ENCODE measurements at regions not wholly inside any gene's neighbourhood (a gene's known extent, or its start where the extent isn't known, plus 50 kb on each side); places are given as distances from the start of the nearest gene placed in this dataset.
"Not testable (repeated sequence)": the region's sequence is repeated elsewhere in the genome, so short reads cannot be mapped to it uniquely, and the experiment has no call there.

GRCh38 chr12:63450334-63450733, 218.0 kb downstream of the DPY19L2 start:
- H3K27ac Mint-ChIP-seq: no peak overlapping the region
- no peak for DNase-seq
- H3K9me3 Mint-ChIP-seq: no peaks in the 10 kb centered on the region
- no peaks in the 10 kb centered on the region for H3K27me3 Mint-ChIP-seq (ENCODE audit: low read depth, poor library complexity)
- no peak for TF ChIP-seq CTCF (IDR thresholded peaks at IDR 0.05)
- H3K4me3 Mint-ChIP-seq: no peak overlapping the region
- H3K4me1 Mint-ChIP-seq: no peaks in the 10 kb centered on the region
- no peaks in the 10 kb centered on the region for H3K36me3 Mint-ChIP-seq (ENCODE audit: low read depth)

GRCh38 chr12:63445224-63445880, 222.9 kb downstream of the DPY19L2 start:
- Mint-ChIP-seq H3K27ac (no peak overlapping the region), H3K9me3 (no peaks in the 10 kb centered on the region), H3K36me3 (ENCODE audit: low read depth) (no peaks in the 10 kb centered on the region), H3K27me3 (ENCODE audit: low read depth, poor library complexity) (peaks cover 7% of the 10 kb centered on the region), H3K4me3 (no peak overlapping the region), H3K4me1 (peaks cover under 1% of the 10 kb centered on the region)
- TF ChIP-seq CTCF (IDR thresholded peaks at IDR 0.05): no peak
- DNase-seq: no peak

GRCh38 chr12:63440048-63440447, 228.2 kb downstream of the DPY19L2 start:
- DNase-seq: no peak
- H3K27ac Mint-ChIP-seq: peak overlapping the region; percentile 6
- H3K9me3 Mint-ChIP-seq: peaks cover 16% of the 10 kb centered on the region
- no peak for TF ChIP-seq CTCF (IDR thresholded peaks at IDR 0.05)
- peaks cover 10% of the 10 kb centered on the region for H3K4me1 Mint-ChIP-seq
- peaks cover 7% of the 10 kb centered on the region for H3K27me3 Mint-ChIP-seq (ENCODE audit: low read depth, poor library complexity)
- no peak overlapping the region for H3K4me3 Mint-ChIP-seq
- H3K36me3 Mint-ChIP-seq (ENCODE audit: low read depth): no peaks in the 10 kb centered on the region

- not testable (repeated sequence) for DNase-seq; H3K27ac Mint-ChIP-seq; H3K27me3 Mint-ChIP-seq (ENCODE audit: low read depth, poor library complexity); H3K36me3 Mint-ChIP-seq (ENCODE audit: low read depth); H3K4me3 Mint-ChIP-seq; H3K4me1 Mint-ChIP-seq
- H3K9me3 Mint-ChIP-seq: peaks cover 32% of the 10 kb centered on the region
Measured at GRCh38 chr12:63434384-63434783, 233.9 kb downstream of the DPY19L2 start.

- H3K4me1 Mint-ChIP-seq; H3K36me3 Mint-ChIP-seq (ENCODE audit: low read depth); DNase-seq; H3K27me3 Mint-ChIP-seq (ENCODE audit: low read depth, poor library complexity); H3K4me3 Mint-ChIP-seq; H3K27ac Mint-ChIP-seq; H3K9me3 Mint-ChIP-seq: not testable (repeated sequence)
Measured at GRCh38 chr12:63427969-63428368, 240.3 kb downstream of the DPY19L2 start.

GRCh38 chr12:63427029-63427428, 241.3 kb downstream of the DPY19L2 start:
- DNase-seq; H3K4me1 Mint-ChIP-seq; H3K4me3 Mint-ChIP-seq; H3K27ac Mint-ChIP-seq; H3K36me3 Mint-ChIP-seq (ENCODE audit: low read depth); H3K9me3 Mint-ChIP-seq; H3K27me3 Mint-ChIP-seq (ENCODE audit: low read depth, poor library complexity): not testable (repeated sequence)

GRCh38 chr12:63424671-63425070, 243.6 kb downstream of the DPY19L2 start:
- DNase-seq: no peak
- H3K9me3 Mint-ChIP-seq: peaks cover 29% of the 10 kb centered on the region
- no peaks in the 10 kb centered on the region for H3K27me3 Mint-ChIP-seq (ENCODE audit: low read depth, poor library complexity)
- no peak overlapping the region for H3K4me3 Mint-ChIP-seq
- no peaks in the 10 kb centered on the region for H3K36me3 Mint-ChIP-seq (ENCODE audit: low read depth)
- no peak overlapping the region for H3K27ac Mint-ChIP-seq
- TF ChIP-seq CTCF (IDR thresholded peaks at IDR 0.05): no peak
- no peaks in the 10 kb centered on the region for H3K4me1 Mint-ChIP-seq

All from nephron progenitor cell (in vitro differentiated cells).